NCI-H146 (cell line): ENCODE measurements at regions not wholly inside any gene's neighbourhood (a gene's known extent, or its start where the extent isn't known, plus 50 kb on each side); places are given as distances from the start of the nearest gene placed in this dataset.
"Not testable (repeated sequence)": the region's sequence is repeated elsewhere in the genome, so short reads cannot be mapped to it uniquely, and the experiment has no call there.

ENCODE experiments used
- DNase-seq: peaks from one replicate; lab custom pipeline; 2025; lab: John Stamatoyannopoulos, UW

DNA sequence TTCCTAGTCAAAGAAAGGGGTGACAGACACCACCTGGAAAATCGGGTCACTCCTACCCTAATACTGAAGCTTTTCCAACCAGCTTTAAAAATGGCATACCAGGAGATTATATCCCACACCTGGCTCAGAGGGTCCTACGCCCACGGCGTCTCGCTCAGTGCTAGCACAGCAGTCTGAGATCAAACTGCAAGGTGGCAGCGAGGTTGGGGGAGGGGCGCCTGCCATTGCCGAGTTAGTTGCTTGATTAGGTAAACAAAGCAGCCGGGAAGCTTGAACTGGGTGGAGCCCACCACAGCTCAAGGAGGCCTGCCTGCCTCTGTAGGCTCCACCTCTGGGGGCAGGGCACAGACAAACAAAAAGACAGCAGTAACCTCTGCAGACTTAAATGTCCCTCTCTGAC, 127.1 kb downstream of the NXPE2 start:
- not testable (repeated sequence) for DNase-seq

DNA sequence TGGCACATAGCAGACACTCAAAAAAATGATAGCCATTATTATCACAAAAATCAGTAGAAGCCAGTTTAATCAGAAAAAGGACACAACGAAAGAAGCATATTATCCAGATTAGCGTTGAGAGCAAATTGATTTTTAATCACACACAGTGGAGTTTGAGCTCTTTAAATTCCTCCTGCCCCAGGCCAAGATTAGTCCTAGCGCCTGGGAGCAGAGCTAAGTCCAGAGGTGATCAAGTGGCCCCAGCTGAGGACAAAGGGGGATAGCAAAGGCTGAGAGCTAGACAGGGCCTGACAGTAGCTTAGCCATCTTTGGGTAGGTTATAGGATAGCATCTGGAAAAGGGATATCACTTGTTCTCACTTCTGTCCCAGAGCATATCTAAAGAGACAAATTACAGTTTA, 133.6 kb downstream of the NXPE2 start:
- DNase-seq = no peak

DNA sequence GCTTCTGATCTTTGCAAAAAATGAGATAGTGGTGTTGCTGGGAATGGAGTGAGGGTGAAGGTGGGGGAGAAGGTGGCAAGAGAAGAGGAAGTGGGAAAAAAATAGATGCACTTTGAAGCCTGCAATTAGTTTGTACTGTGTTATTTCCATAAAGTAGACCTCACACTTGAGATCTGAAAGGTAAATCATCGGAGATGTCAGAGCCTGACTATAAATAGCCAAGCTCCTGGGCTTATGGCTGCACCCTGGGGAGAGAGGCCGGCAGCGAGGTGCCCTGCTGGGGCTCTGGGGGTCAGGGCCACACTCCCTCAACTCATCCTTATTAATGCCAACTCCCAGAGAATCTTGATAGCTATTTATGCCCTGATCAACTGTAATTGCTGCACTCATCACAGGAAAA, 134.4 kb downstream of the NXPE2 start:
- DNase-seq = peak; percentile 45

DNA sequence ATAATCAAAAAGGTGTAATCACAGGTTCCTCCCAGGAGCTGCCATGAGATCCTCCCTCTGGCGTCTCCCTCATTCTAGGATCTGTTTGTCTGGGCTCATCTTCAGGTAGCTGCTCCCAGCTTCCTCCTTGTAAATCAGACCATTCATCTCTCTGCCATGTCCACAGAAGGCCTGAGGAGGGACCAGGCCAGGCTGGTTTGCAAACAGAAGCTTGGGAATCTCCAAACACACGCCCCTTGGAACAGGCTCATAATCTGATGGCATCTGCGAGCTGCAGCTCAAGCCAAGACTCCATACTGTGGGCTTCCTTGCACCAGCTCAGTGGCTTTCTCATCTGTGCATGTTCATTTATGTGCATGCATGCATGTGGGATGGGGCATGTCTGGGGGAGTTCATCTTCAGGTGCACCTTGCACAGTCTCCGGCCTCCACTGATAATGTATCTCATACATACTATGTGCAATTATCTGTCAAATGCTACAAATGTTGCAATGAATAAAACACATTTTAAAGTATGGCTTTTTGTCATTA, 134.9 kb downstream of the NXPE2 start:
- no peak for DNase-seq

DNA sequence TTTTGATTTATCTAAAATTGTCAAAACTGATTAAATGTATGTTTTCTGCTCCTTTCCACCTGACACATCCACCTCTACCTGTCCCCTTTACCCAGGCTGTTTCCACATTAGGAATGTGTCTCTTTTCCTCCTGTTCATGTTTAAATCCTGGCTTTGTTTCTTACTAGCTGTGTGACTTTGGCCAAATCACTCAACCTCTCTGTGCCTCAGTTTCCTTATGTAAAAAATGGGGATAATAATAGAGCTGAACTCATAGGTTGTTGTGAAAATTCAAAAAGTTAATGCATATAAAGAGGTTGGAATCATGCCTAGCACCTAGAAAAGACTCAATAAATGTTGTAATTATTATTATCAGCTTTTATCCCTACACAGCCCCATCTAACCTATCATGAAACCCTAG, 136.8 kb downstream of the NXPE2 start:
- no peak for DNase-seq

DNA sequence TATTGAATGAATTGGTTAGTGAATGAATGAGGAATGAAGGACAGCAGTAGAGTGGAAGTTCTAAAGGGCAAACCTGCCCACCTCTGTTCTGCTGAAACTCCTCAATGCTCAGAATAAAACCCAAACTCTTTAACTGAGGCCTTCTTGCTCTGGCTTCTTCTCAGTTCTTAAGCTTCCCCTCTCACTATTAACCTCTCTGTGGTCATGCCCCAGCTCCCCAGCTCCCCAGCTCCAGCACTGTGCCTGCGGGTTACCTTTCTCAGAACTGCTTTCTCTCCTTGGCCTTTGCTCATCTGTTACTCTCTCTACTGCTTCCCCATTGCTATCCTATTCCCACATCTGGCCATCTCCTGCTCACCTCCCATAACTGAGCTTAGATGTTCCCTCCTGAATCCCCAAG, 137.4 kb downstream of the NXPE2 start:
- DNase-seq = no peak

DNA sequence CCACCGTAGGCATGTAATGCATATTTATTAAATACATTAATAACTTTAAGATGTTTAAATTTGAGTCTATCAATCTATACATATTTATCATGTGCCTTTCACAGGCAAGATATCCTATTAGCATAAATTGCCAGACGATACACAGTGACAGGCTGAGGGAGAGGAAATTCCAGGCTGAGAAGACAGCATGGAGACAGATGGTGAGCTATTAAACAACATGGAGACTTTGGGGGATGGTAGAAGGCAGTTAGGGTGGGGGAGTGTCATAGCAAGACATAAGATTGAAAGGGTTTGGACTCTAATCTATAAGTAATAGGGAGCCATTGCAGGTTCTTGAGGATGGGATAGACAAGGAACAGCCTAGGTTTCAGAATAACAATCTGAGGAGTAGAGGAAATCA, 138.5 kb downstream of the NXPE2 start:
- no peak for DNase-seq

DNA sequence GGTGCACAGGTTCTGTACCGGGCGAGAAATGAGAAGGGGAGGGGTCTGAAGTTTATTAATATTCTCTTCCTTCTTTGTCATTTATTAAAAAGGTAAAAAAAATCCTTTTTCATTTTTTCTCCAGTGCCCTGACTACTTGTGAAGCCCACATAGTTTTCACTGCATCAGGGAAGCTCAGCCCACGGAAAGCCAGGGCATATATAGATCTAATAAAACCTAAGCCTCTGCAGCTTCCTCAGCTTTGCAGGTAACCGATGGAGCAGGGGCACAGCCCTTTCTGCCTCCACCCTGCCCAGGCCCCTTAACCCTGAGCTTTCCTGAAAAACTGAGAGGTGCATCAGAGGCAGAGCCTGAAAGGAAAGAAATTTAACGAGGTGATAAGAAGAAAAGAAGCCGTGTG, 140.1 kb downstream of the NXPE2 start:
- DNase-seq = no peak

DNA sequence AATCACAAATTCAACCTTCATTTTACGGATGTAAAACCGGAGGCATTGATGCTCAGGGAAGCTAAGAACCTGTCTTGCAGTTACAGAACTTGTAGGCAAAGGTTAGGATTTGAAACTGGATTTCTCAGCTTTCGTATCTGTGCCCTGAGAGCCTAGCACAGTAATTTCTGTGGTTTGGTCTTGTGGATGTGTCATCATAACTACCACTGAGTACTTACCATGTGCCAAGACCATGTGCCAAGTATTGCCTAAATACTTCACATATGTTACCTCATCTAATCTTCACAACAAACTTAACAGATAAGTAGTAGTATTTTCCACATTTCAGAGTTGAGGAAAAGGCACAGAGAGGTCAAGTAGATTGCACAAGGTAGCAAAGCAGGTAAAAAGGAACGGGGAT, 140.7 kb downstream of the NXPE2 start:
- DNase-seq = no peak

DNA sequence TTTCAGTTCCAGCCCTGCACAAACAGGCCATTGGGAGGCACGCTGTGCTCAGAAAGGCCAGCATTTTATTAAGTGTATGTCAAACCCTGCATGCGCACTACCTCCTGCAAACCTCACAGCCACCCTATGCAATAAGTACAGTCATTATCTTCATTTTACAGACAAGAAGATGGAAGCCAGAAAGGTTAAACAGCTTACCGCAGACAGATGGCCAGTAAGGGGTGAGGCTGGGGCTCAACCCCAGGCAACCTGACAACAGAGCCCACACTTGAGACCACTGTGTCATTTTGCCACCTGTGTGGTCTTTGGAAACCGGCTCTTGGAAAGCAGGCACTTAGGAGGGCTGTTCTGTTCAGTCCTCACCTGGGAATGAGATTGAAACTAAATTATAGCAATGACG, 142.3 kb downstream of the NXPE2 start:
- peak; percentile 47 for DNase-seq

DNA sequence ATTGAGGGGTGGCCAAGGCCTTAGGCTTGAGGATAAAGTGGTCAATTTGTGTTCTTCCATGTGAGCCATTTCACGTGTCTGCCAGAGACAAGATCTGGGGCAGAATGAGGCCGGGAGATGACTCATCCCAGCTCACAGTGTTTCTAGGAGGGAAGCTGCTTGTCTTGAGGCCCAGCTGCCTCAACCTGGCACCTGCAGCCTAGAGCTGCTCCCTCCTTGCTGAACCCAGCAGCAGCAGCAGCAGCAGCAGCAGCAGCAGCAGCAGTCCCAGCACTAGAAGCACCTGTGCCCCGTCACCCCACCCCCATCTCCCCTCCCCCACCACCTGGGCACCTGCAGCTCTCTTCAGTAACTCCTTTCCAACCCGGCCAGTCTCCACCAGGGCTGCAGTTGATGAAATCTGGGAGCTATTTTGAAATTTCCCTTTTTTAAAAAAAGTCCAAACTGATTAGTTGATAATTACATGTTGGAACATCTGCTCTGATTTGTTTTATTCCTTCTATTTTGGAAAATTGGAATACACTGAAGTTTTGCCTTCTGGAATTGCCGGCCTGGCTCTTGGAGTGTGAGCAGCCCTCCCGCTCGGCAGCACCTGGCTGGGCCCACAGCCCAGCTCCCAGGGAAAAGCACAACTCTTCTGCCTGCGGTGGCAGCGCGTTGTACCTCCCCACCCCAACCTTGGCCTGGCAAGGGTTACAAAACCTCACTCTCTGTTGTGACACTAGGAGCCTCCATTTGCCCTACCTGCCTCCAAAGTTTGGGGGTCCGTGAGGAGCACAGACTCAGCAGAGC, 143.5 kb downstream of the NXPE2 start:
- peak; percentile 69 for DNase-seq

DNA sequence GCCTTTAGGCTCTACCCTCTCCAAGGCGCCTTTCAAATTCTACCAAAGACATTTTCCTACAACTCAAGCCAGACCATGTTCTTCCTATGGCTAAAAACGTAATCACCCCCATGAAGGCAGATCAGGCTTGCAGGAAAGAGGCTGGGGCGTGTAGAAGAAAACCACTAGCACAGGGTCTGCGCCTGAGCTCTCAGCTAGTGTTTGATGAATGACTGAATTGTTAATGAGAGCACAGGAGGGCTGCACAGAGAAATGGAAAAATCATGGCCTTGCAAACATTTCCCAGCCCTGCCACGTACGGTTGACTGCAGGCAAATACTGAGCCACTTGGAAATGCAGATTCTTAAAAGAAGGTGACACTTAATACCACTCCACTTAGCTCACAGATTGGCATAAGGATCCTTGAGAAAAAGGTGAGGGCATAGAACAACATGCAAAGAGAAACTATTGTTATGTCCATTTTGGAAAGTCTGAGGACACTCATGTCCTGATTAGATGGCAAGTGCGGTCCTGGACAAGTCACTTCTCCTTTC, 148.6 kb downstream of the NXPE2 start:
- DNase-seq = no peak

DNA sequence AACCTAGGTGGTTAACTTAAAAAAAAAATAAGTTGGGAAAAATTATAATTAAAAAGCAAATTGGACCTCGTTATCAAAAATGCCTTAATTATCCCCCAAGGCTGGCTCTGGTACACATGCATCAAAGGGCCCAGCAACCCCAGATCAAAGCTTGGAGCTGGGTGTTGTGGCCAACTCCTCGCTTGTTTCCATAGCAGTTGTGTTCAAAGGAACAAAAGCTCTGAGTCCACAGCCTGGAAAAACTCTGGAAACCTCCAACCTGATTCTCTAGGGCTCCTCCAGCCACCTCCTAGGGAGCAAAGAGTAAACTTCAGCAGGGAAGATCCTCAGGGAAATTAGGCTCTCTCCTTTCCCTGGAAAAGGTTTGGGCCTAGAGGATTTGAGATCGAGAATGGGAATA, 149.4 kb downstream of the NXPE2 start:
- DNase-seq = no peak

DNA sequence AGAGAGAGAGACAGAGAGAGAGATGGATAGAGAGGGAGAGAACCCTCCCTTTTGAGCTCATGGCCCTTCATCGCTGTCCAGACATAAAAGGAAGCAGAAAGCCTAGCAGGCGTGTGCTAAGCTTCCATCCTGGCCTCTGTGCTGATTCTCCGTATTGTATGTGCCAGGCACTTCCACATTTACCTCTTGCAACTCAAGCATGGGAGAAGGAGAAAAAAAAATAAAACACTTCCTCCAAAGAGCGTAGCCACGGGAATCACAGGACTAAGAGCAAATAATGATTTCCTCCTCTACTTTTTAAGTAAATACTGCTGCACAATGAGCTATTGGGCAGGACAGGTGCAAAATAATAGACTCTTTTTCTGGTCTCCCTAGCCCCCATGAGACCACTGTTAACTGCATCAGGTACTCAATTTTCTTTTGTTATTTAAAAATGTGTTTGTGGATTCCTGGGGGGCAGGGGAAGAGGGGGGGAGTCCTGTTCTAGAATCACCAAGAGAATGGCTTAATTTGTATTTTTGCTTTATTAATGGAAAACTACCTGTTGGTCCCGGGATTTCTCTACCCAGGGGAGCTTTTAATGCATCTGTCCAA, 154.3 kb downstream of the NXPE2 start:
- DNase-seq = peak; percentile 96

DNA sequence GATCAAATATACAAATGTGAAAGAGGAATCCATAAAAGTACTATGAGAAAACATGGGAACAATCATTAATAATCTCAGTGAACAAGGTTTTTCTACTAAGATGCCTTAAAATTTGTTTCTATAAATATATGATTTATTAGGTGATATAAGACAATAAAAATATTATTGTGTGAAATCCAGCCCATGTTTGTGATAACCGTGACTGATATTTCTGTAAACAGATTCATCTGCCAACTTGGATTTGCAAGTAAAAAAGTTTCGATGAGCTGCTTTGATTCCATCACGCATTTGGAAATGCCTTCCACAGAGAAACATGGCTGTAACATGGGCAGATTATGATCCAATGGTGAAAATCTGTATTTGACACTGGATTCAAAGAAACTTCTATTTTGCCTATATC, 157.8 kb downstream of the NXPE2 start:
- DNase-seq = no peak

DNA sequence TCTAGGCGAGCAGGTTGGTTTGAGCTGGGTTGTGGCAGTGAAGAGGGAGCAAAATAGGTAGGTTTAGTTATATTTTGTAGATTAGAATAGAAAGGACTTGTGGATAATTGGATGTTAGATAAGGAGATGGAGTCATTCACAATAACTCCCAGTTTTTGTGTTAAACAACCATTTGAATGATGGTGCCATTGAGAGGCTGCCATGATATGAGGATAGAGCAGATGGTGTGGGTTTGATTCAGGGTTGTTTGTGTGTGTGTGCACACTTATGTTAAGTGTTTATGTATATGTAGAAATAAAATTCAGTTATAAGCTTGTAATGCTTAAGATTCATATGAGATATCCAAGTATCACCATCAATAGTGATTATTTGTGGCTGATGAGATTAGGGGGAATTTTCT, 166.6 kb downstream of the NXPE2 start:
- DNase-seq = no peak

DNA sequence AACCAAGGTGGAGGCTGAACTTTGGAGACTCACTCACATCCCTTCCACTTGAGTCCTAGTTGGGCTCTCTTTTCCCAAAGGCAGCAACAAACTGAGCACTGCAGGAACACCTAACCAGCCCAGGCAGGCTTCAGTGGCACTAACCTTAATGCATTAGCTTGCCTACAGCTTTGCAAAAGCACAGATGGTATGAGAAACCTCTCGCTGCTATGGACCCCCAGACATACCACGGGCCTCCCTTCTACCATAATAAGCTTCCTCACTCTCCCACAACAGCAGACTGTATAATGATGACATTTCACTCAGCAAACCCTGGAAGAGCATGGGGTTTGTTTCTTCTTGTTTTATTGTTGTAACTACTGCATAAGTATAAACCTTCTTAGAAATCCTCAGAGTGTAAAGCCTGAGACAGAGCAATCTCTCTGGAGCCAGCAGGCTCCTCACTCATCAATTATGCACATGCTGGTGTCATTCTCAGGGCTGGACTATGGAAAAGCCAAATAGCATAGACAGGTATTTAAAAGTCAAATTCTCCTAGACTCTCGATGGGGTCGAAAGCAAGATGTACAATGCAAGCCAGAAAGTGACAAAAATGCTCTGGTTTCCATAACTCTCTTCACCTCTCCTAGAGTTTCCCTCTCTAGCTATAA, 167.6 kb downstream of the NXPE2 start:
- DNase-seq = no peak

DNA sequence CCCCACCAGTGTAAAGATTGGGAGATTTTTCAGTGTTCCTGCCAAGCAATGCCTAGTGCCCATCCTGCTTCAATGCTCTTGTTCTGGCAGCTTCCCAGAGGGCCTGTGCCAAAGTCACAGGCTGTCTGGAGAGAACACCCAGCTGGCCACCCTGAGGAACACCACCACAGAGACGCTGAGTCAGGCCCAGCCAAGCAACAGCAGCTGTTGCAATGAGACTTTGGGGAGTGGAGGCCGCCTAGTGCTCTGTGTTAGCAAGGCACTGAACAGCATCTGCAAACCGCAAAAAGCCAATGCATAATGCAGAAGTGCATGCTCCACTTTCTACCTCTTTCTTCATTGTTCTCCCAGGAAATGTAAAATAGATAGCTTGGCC, 168.1 kb downstream of the NXPE2 start:
- DNase-seq = peak; percentile 11

DNA sequence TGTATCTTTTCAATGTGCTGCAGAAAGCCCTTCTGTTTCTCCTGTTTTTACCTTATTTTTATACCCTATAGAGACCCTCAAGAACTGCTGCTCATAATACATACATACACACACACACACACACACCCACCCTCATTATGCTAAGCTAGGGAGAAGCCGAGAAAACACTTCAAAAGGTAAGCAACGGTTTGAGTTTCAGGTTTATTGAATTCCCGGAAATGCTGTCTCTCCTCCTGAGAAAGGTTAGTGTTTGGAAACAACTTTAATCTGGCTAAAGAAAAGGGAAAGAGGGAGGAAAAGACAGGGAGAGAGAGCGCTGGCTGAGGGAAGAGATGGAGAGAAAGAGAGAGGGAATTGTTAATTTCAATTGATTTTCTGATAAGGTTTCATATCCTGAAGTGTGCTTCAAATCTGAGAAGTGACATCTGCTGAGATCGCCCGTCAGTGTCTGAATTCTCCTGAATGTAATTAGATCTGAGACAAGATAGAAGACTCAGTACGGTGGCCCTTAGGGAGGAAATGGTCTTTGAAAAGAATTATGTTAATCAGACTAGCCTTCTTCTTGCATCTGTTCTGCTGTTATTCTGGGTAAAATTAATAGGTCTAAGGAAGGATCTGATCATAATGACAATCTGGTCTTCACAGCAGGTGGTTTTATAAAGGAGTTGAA, 169.1 kb downstream of the NXPE2 start:
- peak; percentile 60 for DNase-seq

DNA sequence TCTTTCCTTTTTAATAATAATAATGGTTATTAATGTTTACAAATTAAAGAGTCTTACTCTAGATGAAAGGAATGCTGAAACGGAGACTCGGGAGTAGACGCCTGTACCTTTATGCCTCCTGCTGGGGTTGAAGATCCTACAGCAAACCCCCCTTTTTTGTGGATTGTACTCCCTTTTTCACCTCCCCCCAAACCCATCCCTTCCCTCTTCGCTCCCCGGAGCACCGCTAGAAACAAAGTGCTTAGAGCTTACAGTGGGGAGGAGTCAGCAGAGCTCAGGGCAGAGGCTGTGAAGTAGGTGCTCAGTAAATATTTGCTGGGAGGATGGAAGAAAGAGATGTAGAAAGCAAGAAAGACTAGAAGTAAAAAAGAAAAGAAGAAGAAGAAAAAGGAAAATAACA, 169.7 kb downstream of the NXPE2 start:
- DNase-seq = peak; percentile 32

DNA sequence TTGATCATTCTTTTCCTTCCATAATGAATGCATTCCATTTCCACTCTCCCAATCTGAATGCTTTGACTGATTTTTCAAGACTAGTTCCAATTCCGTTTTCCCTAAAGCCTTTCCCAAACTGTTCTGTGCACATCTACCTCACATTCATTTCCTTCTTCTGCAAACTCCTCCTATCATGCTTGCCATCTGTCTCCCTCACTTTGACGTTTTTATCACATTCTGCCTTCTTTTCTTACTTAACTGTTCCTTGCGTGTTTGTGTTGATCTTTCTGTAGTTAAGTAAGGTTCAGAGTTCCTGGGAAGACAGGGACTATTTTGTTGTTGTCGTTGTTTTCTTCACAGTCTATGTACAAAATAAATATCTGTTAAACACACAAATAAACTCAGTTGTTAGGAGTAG, 179.0 kb downstream of the NXPE2 start:
- no peak for DNase-seq

DNA sequence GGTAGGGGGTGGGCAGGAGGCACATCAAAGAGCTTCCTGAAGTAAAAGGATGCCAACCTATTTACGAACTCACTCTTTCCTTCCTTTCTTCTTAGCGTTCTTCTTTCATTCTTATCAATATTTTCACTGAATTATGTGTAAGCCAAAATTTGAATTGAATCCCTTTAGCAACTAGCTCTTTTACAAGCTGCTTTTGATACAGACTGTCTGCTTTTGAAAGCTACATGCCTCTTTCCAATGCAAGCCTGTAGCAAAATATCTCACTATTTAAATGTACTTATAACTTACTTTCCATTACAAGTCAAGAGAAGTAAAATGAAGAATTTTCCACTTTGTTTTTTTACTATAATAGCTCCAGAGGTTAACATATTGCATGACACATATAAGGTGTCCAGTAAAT, 186.6 kb downstream of the NXPE2 start:
- DNase-seq = no peak
